GM18517 (cell line): ENCODE measurements at regions not wholly inside any gene's neighbourhood (a gene's known extent, or its start where the extent isn't known, plus 50 kb on each side); places are given as distances from the start of the nearest gene placed in this dataset.
"Not testable (repeated sequence)": the region's sequence is repeated elsewhere in the genome, so short reads cannot be mapped to it uniquely, and the experiment has no call there.

Experiments used
- ATAC-seq: cut with Tn5 transposase; IDR thresholded peaks from one replicate; pipeline ENCODE4 v1.9.1; 2021; ENCODE audit warnings: mild to moderate bottlenecking, moderate library complexity; ENCODE audit not compliant: unreplicated experiment

GRCh38 chr9:117936185-117937130, 232.3 kb downstream of the TLR4 start:
- peak; percentile 80 for ATAC-seq

DNA sequence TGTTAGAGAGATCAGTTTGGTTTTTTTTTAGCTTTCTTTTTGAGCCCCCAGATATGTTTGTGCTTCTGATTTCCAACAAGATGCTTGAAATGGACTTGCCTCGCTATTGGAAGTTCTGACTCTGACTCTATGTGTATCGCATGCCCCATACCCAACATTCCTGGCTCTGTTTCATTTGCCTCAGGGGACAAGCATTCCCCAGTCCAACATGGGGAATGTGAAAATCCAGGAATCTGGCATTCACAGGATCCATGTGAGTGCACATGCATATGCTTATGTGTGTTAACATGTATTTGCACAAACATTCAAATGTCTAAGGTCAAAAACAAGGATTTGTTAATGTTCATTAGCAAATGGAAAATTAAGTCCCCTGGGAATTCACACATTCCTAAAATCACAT, 233.9 kb downstream of the TLR4 start:
- ATAC-seq: no peak

DNA sequence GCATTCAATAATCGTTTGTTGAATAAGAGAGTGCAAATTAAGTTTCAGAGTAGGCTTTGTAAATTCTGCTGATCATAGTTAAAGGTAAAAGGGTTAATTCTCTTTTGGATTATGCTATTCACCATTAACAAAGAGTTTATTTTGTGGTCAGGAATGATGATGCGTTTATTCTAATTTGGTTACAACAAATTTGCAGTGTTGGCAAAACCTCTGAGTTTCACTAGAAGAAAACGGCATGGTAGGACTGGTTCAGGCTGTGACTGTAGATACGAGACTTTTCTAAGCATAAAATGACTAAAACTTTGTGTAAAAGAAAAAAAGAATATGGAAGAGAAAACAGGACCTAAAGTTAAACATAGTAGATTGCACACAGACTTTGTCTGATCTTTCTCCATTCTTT, 234.7 kb downstream of the TLR4 start:
- no peak for ATAC-seq

DNA sequence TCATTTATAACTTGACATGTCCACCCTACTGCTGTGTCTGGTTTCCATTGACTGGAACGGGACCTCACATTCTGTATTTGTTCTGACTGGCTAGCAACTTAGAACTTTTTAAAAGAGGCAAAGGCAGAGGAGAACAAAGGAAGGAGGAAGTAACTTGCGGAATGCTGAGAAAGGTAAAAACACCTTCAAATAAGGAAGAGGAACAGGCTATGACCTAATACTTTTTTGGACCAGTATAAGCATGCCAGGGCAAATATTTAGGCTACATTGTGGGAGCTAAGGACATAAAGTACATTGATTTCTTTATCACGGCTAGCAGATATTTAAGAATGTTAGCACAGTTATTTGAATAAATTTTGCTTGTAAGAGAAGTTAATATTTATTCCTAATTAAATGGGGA, 240.5 kb downstream of the TLR4 start:
- not testable (repeated sequence) for ATAC-seq

DNA sequence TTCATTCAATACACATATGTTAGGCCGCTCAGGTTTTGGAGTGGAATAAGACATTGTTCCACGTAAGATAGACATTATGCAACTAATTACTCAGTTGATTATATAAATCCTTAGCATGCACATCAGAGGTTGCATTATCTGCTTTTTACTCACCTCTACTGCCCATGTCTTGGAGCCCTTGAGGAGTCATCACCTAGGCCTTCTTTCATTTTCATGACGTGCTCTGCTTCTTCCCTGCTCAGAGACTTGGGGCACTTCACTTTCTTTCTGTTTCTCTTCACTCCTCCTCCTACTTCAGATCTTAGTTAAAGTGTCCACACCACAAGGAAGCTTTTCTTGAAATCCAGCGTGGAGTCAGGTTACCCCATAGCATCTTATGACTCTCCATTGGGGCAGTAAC, 241.1 kb downstream of the TLR4 start:
- ATAC-seq: no peak

GRCh38 chr9:117951127-117951526, 246.9 kb downstream of the TLR4 start:
- no peak for ATAC-seq

- ATAC-seq: no peak
Measured at GRCh38 chr9:117952581-117952980, 248.4 kb downstream of the TLR4 start.

- no peak for ATAC-seq
Measured at GRCh38 chr9:117957267-117957666, 253.1 kb downstream of the TLR4 start.

- no peak for ATAC-seq
Measured at GRCh38 chr9:117958726-117959125, 254.5 kb downstream of the TLR4 start.

- no peak for ATAC-seq
Measured at GRCh38 chr9:117963493-117964090, 259.4 kb downstream of the TLR4 start.

DNA sequence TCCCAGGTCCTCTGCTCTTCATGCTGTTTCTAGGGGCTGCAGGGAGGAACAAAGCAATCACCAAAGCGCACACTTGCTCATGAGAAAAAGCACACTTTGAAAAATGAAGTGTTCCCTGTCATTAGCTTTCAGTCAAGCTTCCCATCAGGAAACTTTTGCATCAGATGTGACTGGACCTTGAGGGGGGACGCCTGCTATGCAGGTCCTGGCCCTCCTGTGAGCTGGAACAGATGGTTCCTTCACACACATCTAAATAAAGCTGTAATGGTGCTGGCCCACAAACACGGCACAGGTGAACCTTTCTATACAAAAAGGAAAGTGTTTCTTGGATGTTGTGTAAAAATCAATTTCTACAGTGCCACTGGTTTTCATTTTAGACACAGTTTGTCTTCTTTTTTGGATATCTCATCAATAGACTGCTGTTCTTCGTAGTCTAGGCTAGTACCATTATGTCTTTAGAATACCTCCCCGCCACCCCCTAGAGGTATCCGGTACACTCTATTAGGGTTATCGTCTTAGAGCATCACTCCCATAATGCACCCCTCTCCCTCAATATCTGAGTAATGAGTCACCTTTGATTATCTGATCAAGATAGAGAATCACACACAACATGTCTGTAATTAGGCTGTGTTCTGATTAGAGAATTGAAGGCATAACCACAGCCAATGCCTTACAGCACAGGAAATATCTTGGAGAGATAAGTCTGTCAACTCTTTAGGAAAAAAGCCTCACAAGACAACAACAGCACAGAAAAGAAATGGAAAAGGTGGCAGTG, 266.3 kb downstream of the TLR4 start:
- no peak for ATAC-seq

- no peak for ATAC-seq
Measured at GRCh38 chr9:117974108-117974507, 269.9 kb downstream of the TLR4 start.

DNA sequence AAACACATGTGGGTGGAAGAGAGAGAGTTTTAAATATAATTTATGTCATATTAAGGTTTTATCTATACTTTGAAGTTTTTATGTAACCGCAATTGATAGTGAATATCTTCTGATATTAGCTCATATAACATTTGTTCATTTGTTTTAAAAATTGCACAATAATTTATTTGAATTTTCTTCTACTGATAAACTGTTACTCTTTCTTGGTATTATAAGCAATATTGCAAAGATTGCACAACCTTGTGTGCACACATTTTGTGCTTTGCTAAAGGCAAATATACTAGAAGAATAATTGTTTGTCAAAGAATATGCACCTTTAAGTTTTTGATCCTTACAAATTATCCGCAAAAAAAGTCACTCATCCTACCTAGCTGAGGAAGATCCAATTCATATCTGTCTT, 275.7 kb downstream of the TLR4 start:
- no peak for ATAC-seq

DNA sequence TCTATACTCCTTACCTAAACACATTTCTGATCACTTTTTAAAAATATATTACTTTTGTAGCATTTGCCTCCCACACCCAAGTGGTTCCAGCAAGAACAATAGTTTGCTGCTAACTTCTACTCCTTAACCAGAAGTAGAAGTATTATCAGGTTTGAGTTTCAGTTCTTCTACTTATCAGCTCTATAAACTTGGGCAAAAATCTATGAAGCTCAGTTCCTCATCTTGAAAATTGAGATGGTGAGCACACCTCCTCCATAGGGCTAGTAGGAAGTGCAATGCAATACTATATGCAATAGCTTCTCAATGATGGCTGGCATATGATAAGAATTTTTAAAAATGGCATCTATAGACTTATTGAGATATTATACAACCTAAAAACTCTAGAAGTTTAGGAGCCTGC, 283.7 kb downstream of the TLR4 start:
- no peak for ATAC-seq

DNA sequence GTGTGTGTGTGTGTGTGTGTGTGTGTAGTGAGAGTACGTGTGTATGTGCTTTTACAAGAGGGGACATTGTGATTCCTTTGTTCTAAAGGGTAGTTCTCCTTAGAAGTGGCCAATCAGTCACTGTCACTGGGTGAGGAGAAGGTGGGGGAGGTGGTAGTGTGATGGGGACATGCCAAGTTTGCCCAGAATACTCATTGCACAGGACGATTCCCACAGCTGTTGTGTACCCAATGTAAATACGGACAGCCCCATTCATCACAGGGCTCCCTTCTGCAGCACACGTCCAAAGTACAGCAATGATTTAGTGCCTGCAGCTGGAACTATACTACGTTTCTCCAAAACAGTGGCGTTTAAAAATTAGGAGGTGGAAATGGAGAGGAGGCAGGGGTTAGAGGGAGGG, 287.8 kb downstream of the TLR4 start:
- no peak for ATAC-seq

- no peak for ATAC-seq
Measured at GRCh38 chr9:118000581-118000980, 296.4 kb downstream of the TLR4 start.

- no peak for ATAC-seq
Measured at GRCh38 chr9:118003240-118003639, 299.0 kb downstream of the TLR4 start.

DNA sequence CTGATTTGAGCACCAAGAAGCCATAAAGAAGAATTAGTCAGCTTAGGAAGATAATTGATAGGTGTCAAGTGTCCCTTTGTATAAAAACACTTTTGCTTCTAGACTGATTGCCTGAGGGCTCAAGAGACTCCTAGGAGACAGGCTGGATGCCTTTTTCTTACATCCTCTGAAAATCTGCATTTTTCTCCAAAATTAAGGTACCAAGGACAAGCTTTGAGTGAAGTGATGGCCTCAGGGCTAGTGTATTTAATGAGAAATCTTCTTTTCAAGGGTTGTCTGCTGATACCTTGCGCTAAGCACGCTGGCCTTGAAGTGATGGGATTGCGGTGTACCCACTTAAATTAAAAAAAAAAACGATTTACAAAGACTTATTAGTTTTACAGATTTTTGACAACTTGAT, 304.0 kb downstream of the TLR4 start:
- no peak for ATAC-seq

DNA sequence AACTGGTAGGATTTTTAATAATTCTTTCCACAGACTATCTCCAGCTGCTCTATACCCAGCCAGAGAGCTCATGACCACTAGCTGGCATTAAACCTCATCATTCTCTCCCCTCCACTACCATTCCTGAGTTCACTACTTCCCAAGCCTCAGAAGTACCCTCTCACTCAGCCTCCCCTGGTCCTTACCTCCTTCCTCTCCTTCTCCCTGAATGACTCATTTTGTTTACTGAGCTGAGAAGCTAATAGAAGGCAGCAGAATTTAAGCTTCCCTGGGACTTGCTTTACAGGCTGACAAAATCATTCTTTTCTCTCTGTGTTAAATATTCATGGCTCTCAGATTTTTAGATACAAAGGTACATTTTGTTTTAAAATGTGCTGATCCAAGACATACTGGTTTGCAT, 305.4 kb downstream of the TLR4 start:
- no peak for ATAC-seq

DNA sequence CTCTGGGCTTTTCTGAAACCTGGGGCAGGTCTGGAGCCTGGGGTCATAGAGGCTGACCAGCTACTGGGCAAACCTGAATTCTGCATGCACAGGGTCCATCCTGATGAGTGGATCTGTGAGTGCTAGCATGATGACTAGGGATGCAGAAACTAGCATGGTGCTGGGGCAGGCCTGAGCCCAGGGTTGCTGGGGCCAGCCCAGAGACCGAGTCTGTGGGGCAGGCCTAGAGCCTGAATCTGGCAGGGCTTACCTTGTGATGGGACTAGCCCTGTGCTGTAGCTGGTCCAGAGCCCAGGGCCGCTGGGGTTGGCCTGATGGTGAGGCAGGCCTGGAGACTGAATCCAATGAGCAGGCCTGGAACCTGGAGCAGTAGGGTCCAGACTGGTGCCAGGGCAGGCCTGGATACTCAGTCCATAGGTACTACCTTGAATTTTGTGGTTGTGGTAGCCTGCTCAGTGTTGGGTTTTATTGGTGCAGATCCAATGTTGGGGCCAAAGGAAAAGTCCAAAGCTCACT, 313.5 kb downstream of the TLR4 start:
- no peak for ATAC-seq

DNA sequence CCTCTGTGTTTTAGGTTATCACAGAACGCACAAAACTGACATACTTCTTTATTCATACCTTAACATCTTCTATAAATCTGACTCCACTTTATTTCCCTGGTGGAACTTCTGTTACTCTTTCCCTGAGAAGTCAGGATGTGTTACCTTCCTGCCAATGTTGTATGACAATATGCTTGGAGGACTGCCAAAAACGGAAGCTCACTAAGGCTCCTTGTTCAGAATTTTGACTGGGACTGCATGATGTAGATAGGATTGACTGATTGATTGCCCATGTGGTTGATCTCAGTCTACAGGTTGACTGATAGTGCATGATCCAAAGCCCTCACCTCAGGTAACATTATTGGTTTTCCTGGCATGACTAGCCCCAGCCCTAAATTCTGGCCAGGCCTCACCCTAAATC, 319.4 kb downstream of the TLR4 start:
- no peak for ATAC-seq
